Limb (tissue), 2 donors: ENCODE measurements at regions not wholly inside any gene's neighbourhood (a gene's known extent, or its start where the extent isn't known, plus 50 kb on each side); places are given as distances from the start of the nearest gene placed in this dataset.
"Not testable (repeated sequence)": the region's sequence is repeated elsewhere in the genome, so short reads cannot be mapped to it uniquely, and the experiment has no call there.

Source experiments
- DNase-seq, 2 donors: peaks; one replicate each; pipeline ENCODE4 v3.0.0-alpha.2; 2016; ENCODE audit errors: extremely low spot score in 2 of 2

DNA sequence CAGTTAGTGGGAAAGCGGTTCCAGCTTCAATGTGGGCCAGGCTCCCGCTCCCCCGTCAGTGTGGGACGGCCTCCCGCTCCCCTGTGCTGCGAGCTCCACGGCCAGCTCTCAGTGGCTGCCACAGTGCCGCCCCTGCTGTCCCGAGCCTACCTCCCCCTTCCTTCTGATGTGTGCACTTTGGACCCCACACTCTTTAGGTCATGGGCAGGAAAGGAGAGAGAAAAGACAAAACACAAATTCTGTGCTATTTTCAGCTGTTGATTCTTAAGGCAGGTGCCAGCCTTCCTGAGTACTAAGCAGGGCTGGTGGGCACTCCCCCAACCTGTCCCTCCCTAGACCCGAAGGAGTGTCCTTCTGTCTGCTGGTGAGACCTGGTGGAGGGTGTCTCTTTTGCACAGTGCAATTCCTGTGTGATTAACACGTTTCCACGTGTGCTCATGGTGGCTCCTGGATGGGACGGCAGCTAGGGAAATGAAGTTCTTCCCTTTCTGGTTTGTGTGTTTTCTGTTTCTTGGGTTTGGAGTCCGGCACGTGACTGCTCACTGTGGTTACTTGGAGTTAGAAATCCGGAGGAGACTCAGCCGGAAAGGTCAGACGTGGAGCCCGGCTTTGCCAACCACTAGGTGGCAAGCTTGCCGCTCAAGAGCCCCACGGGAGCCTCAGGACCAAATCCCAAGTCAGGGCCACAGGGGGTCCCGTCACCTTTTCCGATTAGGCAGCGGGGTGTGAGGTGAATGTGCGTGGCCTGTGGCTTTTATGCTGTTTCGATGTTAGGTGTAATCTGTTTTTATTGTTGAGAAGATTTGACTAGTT, 130.3 kb downstream of the LAT start:
- not testable (repeated sequence) for DNase-seq

- no peak for DNase-seq
Observed at GRCh38 chr16:29114574-29114973, 129.7 kb downstream of the LAT start.

DNA sequence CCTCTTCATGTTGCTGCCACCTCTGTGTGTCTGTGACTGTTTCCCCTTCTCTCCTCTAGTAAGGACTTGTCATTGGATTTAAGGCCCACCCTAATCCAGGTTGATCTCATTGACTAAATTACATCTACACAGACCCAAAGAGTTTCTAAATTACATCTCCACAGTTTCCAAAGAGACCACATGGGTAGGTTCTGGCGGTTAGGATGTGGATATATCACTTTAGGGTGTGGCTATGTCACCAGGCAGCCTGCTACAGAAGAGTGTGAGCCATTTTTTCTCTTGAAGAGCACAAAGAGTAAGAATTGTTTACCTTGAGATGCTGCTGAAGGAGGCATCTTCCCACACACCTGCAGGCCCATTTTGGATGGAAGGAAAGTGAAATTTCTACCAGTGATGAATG, 128.6 kb downstream of the LAT start:
- DNase-seq: not testable (repeated sequence)

GRCh38 chr16:29112755-29113347, 128.0 kb downstream of the LAT start:
- no peak for DNase-seq

DNA sequence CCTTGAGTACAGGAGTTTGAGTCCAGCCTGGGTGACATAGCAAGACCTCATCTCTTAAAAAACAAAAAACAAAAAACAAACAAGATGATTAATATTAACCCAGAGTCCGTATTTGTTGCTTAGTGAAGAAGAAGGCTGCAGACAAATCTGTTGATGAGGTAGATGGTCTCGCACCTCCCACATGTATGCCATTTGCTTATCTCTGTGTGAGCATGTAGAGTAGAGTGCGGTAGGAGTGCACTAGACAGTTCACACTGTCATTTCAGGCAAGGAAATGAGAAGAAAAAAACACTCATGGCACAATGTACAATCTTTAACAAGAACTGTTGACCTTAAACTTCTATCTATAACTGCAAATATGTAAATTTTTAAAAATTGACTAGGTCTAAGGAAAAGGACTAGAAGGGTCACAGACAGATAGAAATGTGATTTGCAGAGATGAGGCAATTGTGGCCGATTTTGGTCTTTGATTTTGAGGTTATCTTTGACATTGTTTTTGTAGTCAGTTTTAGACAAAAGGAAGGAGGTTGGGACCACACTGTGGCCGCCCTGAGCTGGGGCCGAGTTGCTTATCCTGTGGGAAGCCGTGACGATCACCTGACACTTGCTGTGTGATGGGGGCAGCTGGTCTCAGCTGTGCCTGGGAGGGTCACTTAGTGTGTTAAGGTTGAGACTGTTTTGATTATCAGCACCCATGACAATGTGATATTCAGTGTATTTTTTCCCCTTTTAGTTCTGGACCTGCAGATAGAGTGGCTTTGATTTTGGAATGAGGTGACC, 127.2 kb downstream of the LAT start:
- not testable (repeated sequence) for DNase-seq

- no peak for DNase-seq
Observed at GRCh38 chr16:29111421-29111820, 126.6 kb downstream of the LAT start.

DNA sequence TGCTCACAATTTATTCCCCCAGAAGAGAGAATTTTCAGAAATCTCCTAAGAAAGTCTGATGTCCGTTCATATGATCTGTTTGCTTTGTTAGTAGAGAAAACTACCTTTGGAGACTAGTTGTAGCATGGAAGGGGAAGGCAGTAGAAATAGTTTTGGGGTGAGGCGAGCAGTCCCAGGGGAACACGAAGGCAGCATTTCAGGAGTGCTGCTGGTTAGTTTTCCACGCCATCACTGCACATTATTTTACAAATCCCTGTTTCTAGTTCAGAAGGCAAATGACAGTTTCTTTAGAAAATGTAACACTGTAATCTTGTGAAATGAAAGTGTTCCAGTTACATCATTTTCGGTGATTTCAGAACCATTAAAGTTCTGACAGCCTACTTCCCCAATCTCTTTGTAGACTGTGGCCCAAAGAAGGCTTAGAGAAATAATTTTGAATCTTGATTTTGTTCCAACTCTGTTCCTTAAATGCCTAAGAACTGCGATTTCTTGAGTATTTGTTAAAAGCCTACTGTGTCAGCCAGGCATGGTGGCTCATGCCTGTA, 123.8 kb downstream of the LAT start:
- DNase-seq: not testable (repeated sequence)

DNA sequence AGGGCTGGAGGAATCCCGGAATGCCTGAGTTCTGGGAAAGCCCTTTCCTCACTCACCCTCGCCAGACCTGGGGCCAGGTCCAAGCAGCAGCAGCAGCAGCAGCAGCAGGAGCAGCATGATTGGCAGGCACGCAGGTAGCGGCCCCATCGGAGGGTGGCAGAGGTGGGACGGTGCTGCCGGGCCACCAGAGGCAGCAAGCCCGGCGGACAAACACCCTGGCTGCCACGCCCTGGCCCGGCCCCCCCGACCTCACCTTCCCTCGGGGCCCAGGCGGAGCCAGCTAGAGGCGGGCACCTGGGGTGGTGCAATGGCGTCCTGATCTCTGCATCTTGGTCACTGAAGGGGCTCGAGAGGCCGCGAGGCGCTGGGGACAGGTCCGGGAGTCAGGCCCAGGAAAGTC, 122.4 kb downstream of the LAT start:
- no peak for DNase-seq

DNA sequence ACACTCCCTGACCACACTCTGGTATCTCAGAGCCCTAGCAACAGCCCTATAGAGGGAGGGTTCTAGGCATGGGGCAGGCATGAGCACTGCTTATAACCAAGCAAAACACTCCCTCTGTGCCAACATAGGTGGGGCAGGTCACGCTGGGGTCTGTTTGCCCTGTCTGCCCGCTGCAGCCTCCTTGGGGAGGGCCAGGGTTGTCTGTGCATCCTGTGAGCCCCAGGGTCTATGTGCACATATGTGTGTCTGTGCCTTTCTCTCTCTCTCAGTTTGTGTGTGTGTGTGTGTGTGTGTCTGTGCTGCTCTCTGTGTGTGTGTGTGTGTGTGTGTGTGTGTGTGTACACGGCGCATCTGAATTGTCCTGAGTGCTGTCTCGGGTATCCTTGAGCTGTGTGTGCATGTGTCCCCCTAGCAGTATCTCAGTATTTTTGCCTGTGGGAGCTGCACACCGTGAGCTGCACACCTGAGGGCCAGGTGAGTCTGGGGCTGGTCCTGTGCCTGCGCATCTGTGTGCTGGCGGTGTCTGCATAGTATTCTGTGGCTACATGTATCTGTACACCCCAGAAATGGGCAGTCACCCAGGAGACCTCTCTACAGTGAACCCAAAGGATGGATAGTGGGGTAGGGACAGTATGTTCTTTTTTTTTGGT, 121.5 kb downstream of the LAT start:
- not testable (repeated sequence) for DNase-seq

DNA sequence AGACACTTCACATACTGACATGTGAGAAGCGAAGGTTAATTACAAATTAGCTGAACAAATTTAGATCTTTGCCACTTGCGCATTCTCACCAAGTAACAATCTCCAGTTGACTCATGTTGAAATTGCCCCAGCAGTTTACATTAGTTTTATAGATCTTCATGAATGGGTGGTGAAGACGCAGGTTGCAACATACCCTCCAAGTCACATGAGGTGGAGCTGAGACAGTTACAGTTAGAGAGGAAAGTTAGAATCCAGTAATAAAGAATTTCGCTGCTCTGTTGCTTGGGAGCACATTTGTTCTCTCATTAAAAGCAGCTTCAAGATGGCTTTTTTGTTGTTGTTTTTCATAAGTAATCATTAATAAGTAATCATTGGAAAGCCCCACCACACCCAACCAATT, 119.7 kb downstream of the LAT start:
- not testable (repeated sequence) for DNase-seq

DNA sequence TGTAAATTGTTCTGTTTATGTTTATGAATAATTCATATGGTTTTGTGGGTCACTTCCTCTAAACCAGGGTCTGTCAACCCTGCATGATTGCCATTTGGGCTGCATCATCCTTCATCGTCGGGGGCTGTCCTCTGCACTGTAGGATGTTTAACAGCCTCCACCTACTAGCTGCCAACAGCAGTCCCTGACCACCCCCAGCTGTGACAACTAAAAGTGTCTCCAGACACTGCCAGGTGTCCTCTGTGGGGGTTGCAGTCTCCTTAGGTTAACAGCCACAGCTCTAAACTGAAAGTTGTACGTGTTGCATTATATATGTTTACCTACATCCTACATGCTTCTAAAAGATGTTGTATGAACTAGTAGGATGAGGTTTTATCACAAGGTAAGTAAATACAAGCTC, 113.1 kb downstream of the LAT start:
- not testable (repeated sequence) for DNase-seq

- DNase-seq: not testable (repeated sequence)
Observed at GRCh38 chr16:29094729-29095624, 110.1 kb downstream of the LAT start.

GRCh38 chr16:29094325-29094724, 109.5 kb downstream of the LAT start:
- not testable (repeated sequence) for DNase-seq

DNA sequence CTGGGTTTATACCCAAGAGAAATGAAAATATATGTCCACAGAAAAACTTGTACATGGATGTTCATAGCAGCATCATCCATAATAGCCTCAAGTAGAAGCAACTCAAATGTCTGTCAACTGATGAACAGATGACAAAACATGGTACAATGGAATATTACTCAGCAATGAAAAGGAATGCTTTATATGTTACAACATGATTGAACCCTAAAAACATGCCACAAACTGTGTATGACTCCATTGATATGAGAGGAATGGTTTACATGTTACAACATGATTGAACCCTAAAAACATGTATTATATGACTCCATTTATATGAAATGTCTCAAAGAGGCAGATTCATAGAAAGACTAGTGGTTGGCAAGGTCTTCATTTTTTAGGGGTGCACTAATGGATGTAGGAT, 104.8 kb downstream of the LAT start:
- DNase-seq: not testable (repeated sequence)

- DNase-seq: not testable (repeated sequence)
Observed at GRCh38 chr16:29087673-29088072, 102.8 kb downstream of the LAT start.

DNA sequence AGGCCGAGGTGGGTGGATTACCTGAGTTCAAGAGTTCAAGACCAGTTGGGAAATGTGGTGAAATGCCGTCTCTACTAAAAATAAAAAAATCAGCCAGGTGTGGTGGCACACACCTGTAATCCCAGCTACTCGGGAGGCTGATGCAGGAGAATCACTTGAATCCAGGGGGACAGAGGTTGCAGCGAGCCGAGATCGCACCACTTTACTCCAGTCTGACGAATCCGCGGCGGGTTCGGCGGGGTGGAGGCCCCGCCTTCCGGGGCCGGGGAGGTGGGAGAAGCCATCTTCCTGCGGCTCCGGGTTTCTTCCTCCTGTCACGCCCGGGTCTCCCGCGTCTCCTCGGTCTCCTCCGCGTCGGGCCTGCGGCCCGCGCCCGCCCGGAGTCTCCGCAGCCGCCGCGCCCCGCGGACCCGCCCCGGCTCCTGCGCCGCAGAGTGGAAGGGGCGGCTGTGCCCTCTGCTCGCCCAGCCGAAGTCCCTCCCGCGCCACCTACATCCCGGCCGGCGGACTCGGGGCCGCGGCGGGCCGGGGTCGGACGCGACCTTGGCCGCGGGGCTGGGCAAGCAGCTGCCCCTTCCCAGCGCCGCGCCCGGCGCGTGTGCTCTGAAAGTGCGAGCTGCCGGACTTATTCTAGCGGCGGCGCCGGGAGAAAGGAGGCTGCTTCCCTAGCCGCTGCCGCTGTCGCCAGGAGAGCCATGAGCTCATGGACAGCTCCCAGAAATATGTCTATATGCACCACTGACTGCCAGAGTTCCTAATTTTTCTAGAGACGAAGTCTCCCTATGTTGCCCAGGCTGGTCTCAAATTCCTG, 97.2 kb downstream of the LAT start:
- peak; percentile 2 to 40 for DNase-seq

DNA sequence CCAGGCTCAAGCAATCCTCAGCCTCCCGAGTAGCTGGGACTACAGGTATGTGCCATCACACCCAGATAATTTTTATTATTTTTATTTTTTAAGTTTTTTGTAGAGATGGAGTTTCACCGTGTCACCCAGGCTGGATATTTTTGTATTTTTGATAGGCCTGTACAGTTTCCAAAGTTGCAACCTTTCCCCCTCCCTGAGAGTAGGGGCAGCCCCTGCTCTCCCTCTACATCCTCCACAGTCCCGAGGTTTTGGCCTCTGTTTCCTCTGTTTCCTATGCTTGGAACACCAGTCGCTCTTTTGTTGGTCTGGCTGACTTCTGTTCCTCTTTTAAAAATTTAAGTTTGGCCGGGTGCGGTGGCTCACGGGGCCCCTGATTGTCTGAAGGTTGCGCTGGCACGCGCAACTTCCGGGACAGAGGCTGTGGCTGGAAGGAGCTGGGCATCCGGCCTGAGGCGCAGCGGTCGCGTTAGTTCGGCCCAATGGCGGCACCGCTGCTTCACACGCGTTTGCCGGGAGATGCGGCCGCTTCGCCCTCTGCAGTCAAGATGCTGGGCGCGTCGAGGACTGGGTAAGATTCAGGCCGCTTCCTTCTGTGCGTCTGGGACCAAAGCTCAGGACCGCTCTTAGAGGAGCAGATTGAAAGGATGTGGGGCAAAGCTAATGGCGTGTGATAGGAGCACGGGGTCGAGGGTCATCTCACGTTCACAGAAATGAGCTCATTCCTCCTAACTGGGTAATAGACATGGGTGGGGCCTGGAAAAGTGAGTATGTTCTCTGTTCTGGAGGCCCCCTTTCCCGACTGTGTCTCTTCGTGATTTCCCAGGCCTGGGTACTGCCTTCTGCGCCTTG, 89.9 kb downstream of the LAT start:
- DNase-seq: peak; percentile 12 to 61

DNA sequence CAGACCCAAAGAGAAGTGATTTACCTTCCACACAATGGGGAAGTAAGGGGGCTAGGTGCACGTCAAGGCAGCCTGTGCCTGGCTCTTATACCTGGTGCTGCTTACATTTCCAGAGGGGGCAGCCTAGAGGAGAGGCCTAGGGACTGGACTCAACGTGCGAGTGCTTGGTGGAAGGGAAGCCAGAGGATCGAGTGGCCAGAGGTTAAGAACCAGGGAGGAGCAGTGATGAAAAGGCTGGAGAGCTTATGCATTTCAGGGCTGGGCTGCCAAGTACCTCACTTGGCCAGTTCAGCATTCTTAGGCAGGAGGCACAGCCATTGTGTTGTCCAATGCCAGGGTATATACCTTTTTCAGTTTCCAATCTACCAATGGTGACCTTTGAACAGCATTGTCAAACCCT, 77.4 kb downstream of the LAT start:
- DNase-seq: not testable (repeated sequence)
